GM19452 (cell line): ENCODE measurements at regions not wholly inside any gene's neighbourhood (a gene's known extent, or its start where the extent isn't known, plus 50 kb on each side); places are given as distances from the start of the nearest gene placed in this dataset.
"Not testable (repeated sequence)": the region's sequence is repeated elsewhere in the genome, so short reads cannot be mapped to it uniquely, and the experiment has no call there.

Source experiments
- ATAC-seq: cut with Tn5 transposase; IDR thresholded peaks from one replicate; pipeline ENCODE4 v1.9.1; 2021; ENCODE audit not compliant: unreplicated experiment

- not testable (repeated sequence) for ATAC-seq
Observed at GRCh38 chr15:85196697-85197096, 183.7 kb upstream of the AKAP13 start.

- ATAC-seq = not testable (repeated sequence)
Observed at GRCh38 chr15:85197582-85197981, 182.8 kb upstream of the AKAP13 start.

GRCh38 chr15:85198432-85198831 is 182.0 kb upstream of the AKAP13 start:
- ATAC-seq = not testable (repeated sequence)

- ATAC-seq = peak; percentile 94
Observed at GRCh38 chr15:85200215-85200614, 180.2 kb upstream of the AKAP13 start.

GRCh38 chr15:85201118-85201793 is 179.1 kb upstream of the AKAP13 start:
- not testable (repeated sequence) for ATAC-seq

GRCh38 chr15:85204481-85204880 is 175.9 kb upstream of the AKAP13 start:
- not testable (repeated sequence) for ATAC-seq

- ATAC-seq = not testable (repeated sequence)
Observed at GRCh38 chr15:85233791-85234325, 146.5 kb upstream of the AKAP13 start.

GRCh38 chr15:85234450-85235196 is 145.8 kb upstream of the AKAP13 start:
- not testable (repeated sequence) for ATAC-seq

- ATAC-seq = not testable (repeated sequence)
Observed at GRCh38 chr15:85244056-85244455, 136.3 kb upstream of the AKAP13 start.

- ATAC-seq = not testable (repeated sequence)
Observed at GRCh38 chr15:85250938-85251542, 129.4 kb upstream of the AKAP13 start.

- ATAC-seq = peak; percentile 82
Observed at GRCh38 chr15:85253196-85253915, 127.0 kb upstream of the AKAP13 start.

- ATAC-seq = not testable (repeated sequence)
Observed at GRCh38 chr15:85254961-85255360, 125.4 kb upstream of the AKAP13 start.

- ATAC-seq = not testable (repeated sequence)
Observed at GRCh38 chr15:85255502-85255901, 124.9 kb upstream of the AKAP13 start.

GRCh38 chr15:85256009-85256997 is 124.1 kb upstream of the AKAP13 start:
- ATAC-seq = not testable (repeated sequence)

GRCh38 chr15:85258062-85258445 is 122.3 kb upstream of the AKAP13 start:
- not testable (repeated sequence) for ATAC-seq

- ATAC-seq = not testable (repeated sequence)
Observed at GRCh38 chr15:85258559-85259209, 121.7 kb upstream of the AKAP13 start.

- not testable (repeated sequence) for ATAC-seq
Observed at GRCh38 chr15:85260526-85260925, 119.9 kb upstream of the AKAP13 start.

- ATAC-seq = not testable (repeated sequence)
Observed at GRCh38 chr15:85262461-85263055, 117.8 kb upstream of the AKAP13 start.
